GM12872 (cell line): ENCODE measurements at regions not wholly inside any gene's neighbourhood (a gene's known extent, or its start where the extent isn't known, plus 50 kb on each side); places are given as distances from the start of the nearest gene placed in this dataset.

Experiments used
- CTCF ChIP-seq: IDR thresholded peaks from 3 replicates; pipeline ENCODE4 v1.5.1; 2011; ENCODE audit warnings: low read depth, mild to moderate bottlenecking, low read length, moderate library complexity; ENCODE audit not compliant: insufficient read depth

GRCh38 chr21:28250946-28251345, 741.7 kb downstream of the LTN1 start:
- no peak for TF ChIP-seq CTCF

DNA sequence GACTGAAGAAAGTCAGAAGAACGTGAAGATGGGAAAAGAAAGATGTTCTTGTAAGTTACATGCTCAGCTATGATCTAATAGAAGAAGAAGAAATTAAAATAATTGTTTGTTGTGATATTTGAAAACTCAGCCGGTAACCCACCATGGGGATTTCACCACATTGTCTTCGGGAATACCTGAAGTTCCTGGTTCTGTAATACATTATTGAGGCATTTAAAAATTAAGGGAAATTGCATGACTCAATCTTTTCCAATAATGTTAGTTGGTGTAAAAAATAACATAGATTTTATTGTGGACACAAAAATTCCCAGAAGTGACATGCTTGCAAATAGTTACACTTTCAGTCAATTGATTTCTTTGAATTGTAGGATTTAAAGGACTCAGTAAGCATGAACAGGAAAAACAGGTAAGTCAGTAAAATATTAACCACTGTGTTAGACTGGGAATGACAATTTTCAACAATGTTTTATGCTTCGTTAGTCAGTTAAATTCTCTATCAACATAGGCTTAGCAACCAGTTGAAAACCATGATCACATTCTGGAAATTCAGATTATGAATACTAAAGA, 745.1 kb downstream of the LTN1 start:
- TF ChIP-seq CTCF: no peak

- TF ChIP-seq CTCF: no peak
Measured at GRCh38 chr21:28240586-28240985, 752.1 kb downstream of the LTN1 start.

- TF ChIP-seq CTCF: no peak
Measured at GRCh38 chr21:28239340-28239739, 753.3 kb downstream of the LTN1 start.

- TF ChIP-seq CTCF: no peak
Measured at GRCh38 chr21:28237661-28238060, 755.0 kb downstream of the LTN1 start.

- no peak for TF ChIP-seq CTCF
Measured at GRCh38 chr21:28235169-28235895, 757.3 kb downstream of the LTN1 start.

GRCh38 chr21:28234326-28234725, 758.4 kb downstream of the LTN1 start:
- TF ChIP-seq CTCF: no peak
